ENCODE measurements at regions not wholly inside any gene's neighbourhood (a gene's known extent, or its start where the extent isn't known, plus 50 kb on each side); places are given as distances from the start of the nearest gene placed in this dataset.
A peak's percentile ranks its signal among the peaks of the same experiment; 100 is the strongest.

- Histone ChIP-seq H3K9ac (no peak overlapping the region), H3K4me2 (no peak overlapping the region), H3K4me1 (no peaks in the 10 kb centered on the region), H3K9me3 (replicated peaks in 1 of 11) (peaks cover 0 to 12% (median 0%) of the 10 kb centered on the region in 11 experiments; a peak in 7 of 22 replicates), H3K27me3 (no peaks in the 10 kb centered on the region), H3K27ac (no peak overlapping the region), H4K20me1 (no peaks in the 10 kb centered on the region), H3K36me3 (no peaks in the 10 kb centered on the region), H3K4me3 (no peak overlapping the region)
- TF ChIP-seq Cebpa-rat (IDR thresholded peaks at IDR 0.05) = no peak
Measured at GRCh38 chr6:81633391-81633790, 119.1 kb downstream of the TENT5A start.

GRCh38 chr6:81630719-81631118 is 121.8 kb downstream of the TENT5A start:
- H3K27ac ChIP-seq = no peak overlapping the region
- TF ChIP-seq Cebpa-rat (IDR thresholded peaks at IDR 0.05) = no peak
- no peaks in the 10 kb centered on the region for H3K36me3 ChIP-seq
- no peak overlapping the region for H3K4me3 ChIP-seq
- H4K20me1 ChIP-seq = no peaks in the 10 kb centered on the region
- H3K4me2 ChIP-seq = no peak overlapping the region
- H3K4me1 ChIP-seq = no peaks in the 10 kb centered on the region
- no peak overlapping the region for H3K9ac ChIP-seq
- H3K27me3 ChIP-seq = no peaks in the 10 kb centered on the region
- H3K9me3 ChIP-seq (replicated peaks in 1 of 11) = peaks cover 0 to 12% (median 0%) of the 10 kb centered on the region in 11 experiments; a peak in 7 of 22 replicates

- no peaks in the 10 kb centered on the region; a peak in 1 of 22 replicates for H3K9me3 ChIP-seq (replicated peaks in 1 of 11)
- no peaks in the 10 kb centered on the region for H3K4me1 ChIP-seq
- no peak overlapping the region for H3K27ac ChIP-seq
- H4K20me1 ChIP-seq = no peaks in the 10 kb centered on the region
- no peak overlapping the region for H3K4me2 ChIP-seq
- H3K27me3 ChIP-seq = no peaks in the 10 kb centered on the region
- no peak overlapping the region for H3K9ac ChIP-seq
- TF ChIP-seq Cebpa-rat (IDR thresholded peaks at IDR 0.05) = no peak
- H3K36me3 ChIP-seq = no peaks in the 10 kb centered on the region
- no peak overlapping the region for H3K4me3 ChIP-seq
Measured at GRCh38 chr6:81625216-81625615, 127.3 kb downstream of the TENT5A start.

- Histone ChIP-seq H3K9ac (no peak overlapping the region), H3K36me3 (no peaks in the 10 kb centered on the region), H3K27ac (no peak overlapping the region), H3K4me1 (no peaks in the 10 kb centered on the region), H3K4me3 (no peak overlapping the region), H3K4me2 (no peak overlapping the region), H3K9me3 (replicated peaks in 1 of 11) (no peaks in the 10 kb centered on the region), H4K20me1 (no peaks in the 10 kb centered on the region), H3K27me3 (no peaks in the 10 kb centered on the region)
- no peak for TF ChIP-seq Cebpa-rat (IDR thresholded peaks at IDR 0.05)
Measured at GRCh38 chr6:81624453-81624852, 128.0 kb downstream of the TENT5A start.

- no peak for TF ChIP-seq Cebpa-rat (IDR thresholded peaks at IDR 0.05)
- no peak overlapping the region for H3K4me3 ChIP-seq
- no peaks in the 10 kb centered on the region for H3K4me1 ChIP-seq
- H3K36me3 ChIP-seq = no peaks in the 10 kb centered on the region
- H3K27me3 ChIP-seq = no peaks in the 10 kb centered on the region
- H3K9ac ChIP-seq = no peak overlapping the region
- H3K9me3 ChIP-seq (replicated peaks in 1 of 11) = no peaks in the 10 kb centered on the region
- no peak overlapping the region for H3K4me2 ChIP-seq
- H3K27ac ChIP-seq = no peak overlapping the region
- H4K20me1 ChIP-seq = no peaks in the 10 kb centered on the region
Measured at GRCh38 chr6:81623106-81623759, 129.2 kb downstream of the TENT5A start.

- Histone ChIP-seq H3K9ac (no peak overlapping the region), H3K9me3 (replicated peaks in 1 of 11) (no peaks in the 10 kb centered on the region), H3K27me3 (no peaks in the 10 kb centered on the region), H3K27ac (no peak overlapping the region), H3K4me3 (no peak overlapping the region), H3K4me2 (no peak overlapping the region), H4K20me1 (no peaks in the 10 kb centered on the region), H3K36me3 (no peaks in the 10 kb centered on the region), H3K4me1 (no peaks in the 10 kb centered on the region)
- TF ChIP-seq Cebpa-rat (IDR thresholded peaks at IDR 0.05) = no peak
Measured at GRCh38 chr6:81621816-81622395, 130.6 kb downstream of the TENT5A start.

- H3K36me3 ChIP-seq = no peaks in the 10 kb centered on the region
- peaks cover 11 to 17% (median 14%) of the 10 kb centered on the region in 10 experiments; a peak in 18 of 20 replicates for H3K4me1 ChIP-seq
- peak overlapping the region in 10 of 11 experiments; percentile 26 to 55 (median 35); a peak in 16 of 22 replicates for H3K4me2 ChIP-seq
- peak overlapping the region in 2 of 11 experiments; percentile 15 to 42; a peak in 3 of 22 replicates for H3K9ac ChIP-seq
- TF ChIP-seq Cebpa-rat (IDR thresholded peaks at IDR 0.05) = no peak
- no peaks in the 10 kb centered on the region for H4K20me1 ChIP-seq
- H3K9me3 ChIP-seq (replicated peaks in 1 of 11) = no peaks in the 10 kb centered on the region
- H3K27ac ChIP-seq = peak overlapping the region in 9 of 11 experiments; percentile 4 to 71 (median 62); a peak in 15 of 22 replicates
- H3K4me3 ChIP-seq = no peak overlapping the region
- no peaks in the 10 kb centered on the region for H3K27me3 ChIP-seq
Measured at GRCh38 chr6:81614292-81614691, 138.2 kb downstream of the TENT5A start.

- TF ChIP-seq Cebpa-rat (IDR thresholded peaks at IDR 0.05) = no peak
- Histone ChIP-seq H3K36me3 (no peaks in the 10 kb centered on the region), H3K27me3 (no peaks in the 10 kb centered on the region), H3K27ac (peak overlapping the region in 9 of 11 experiments; percentile 4 to 71 (median 62); a peak in 15 of 22 replicates), H3K9ac (no peak overlapping the region), H3K9me3 (replicated peaks in 1 of 11) (no peaks in the 10 kb centered on the region), H3K4me2 (peak overlapping the region in 9 of 11 experiments; percentile 25 to 55 (median 35); a peak in 18 of 22 replicates), H4K20me1 (no peaks in the 10 kb centered on the region), H3K4me1 (peaks cover 11 to 17% (median 14%) of the 10 kb centered on the region in 10 experiments; a peak in 18 of 20 replicates), H3K4me3 (no peak overlapping the region)
Measured at GRCh38 chr6:81613606-81614005, 138.9 kb downstream of the TENT5A start.

GRCh38 chr6:81612136-81612535 is 140.3 kb downstream of the TENT5A start:
- Histone ChIP-seq H4K20me1 (no peaks in the 10 kb centered on the region), H3K9me3 (replicated peaks in 1 of 11) (no peaks in the 10 kb centered on the region), H3K4me2 (no peak overlapping the region), H3K27me3 (no peaks in the 10 kb centered on the region), H3K27ac (no peak overlapping the region), H3K9ac (no peak overlapping the region), H3K36me3 (no peaks in the 10 kb centered on the region), H3K4me1 (peaks cover 11 to 17% (median 14%) of the 10 kb centered on the region in 10 experiments; a peak in 18 of 20 replicates), H3K4me3 (no peak overlapping the region)
- TF ChIP-seq Cebpa-rat (IDR thresholded peaks at IDR 0.05) = no peak

GRCh38 chr6:81609736-81610135 is 142.7 kb downstream of the TENT5A start:
- Histone ChIP-seq H3K9ac (no peak overlapping the region), H3K27ac (no peak overlapping the region), H3K4me3 (no peak overlapping the region), H4K20me1 (no peaks in the 10 kb centered on the region), H3K36me3 (no peaks in the 10 kb centered on the region), H3K4me2 (no peak overlapping the region), H3K9me3 (replicated peaks in 1 of 11) (no peaks in the 10 kb centered on the region), H3K27me3 (no peaks in the 10 kb centered on the region), H3K4me1 (peaks cover 11 to 16% (median 14%) of the 10 kb centered on the region in 10 experiments; a peak in 18 of 20 replicates)
- no peak for TF ChIP-seq Cebpa-rat (IDR thresholded peaks at IDR 0.05)
